Keratinocyte (primary cell): ENCODE measurements at regions not wholly inside any gene's neighbourhood (a gene's known extent, or its start where the extent isn't known, plus 50 kb on each side); places are given as distances from the start of the nearest gene placed in this dataset.

Source experiments
- DNase-seq: peaks from one replicate; pipeline ENCODE4 v3.0.0-alpha.2; 2011; ENCODE audit warnings: low read depth, missing footprints, low spot score
- FAIRE-seq: peaks from 2 replicates; lab custom pipeline; 2011; peaks lifted over from hg19 to GRCh38; lab: Jason Lieb, UNC
- H2AFZ ChIP-seq: 2 replicates; pipeline ENCODE4 v1.6.0; 2012; ENCODE audit warnings: low read length, control low read depth, inconsistent platforms; ENCODE audit not compliant: control insufficient read depth
- H3K27ac ChIP-seq: 2 replicates; pipeline ENCODE4 v1.5.1; 2011; ENCODE audit warnings: low read length; ENCODE audit not compliant: control insufficient read depth, insufficient read depth
- H3K27me3 ChIP-seq: 3 replicates; pipeline ENCODE4 v1.6.0; 2011; ENCODE audit warnings: low read length; ENCODE audit not compliant: control insufficient read depth, insufficient read depth; ENCODE audit errors: extremely low read depth
- H3K36me3 ChIP-seq, 2 experiments: 2 replicates in 1 of 2; 3 replicates in 1 of 2; pipeline ENCODE4 v1.5.1; 2011; ENCODE audit warnings: low read length in 2 of 2, mild to moderate bottlenecking in 1 of 2; ENCODE audit not compliant: control insufficient read depth in 2 of 2, insufficient read depth in 2 of 2; ENCODE audit errors: extremely low read depth in 1 of 2
- H3K4me1 ChIP-seq: 3 replicates; pipeline ENCODE4 v1.5.1; 2011; ENCODE audit warnings: low read length; ENCODE audit not compliant: control insufficient read depth, insufficient read depth; ENCODE audit errors: extremely low read depth
- H3K4me2 ChIP-seq: 3 replicates; pipeline ENCODE4 v1.6.0; 2011; ENCODE audit warnings: low read depth, low read length; ENCODE audit not compliant: control insufficient read depth, insufficient read depth; ENCODE audit errors: extremely low read depth
- H3K4me3 ChIP-seq, 3 experiments: fragments of 200-600 bp in 1 of 3; sonication (generic) in 1 of 3; 2 replicates in 2 of 3; 3 replicates in 1 of 3; pipeline ENCODE4 v1.5.1; 2011 to 2016; ENCODE audit warnings: low read length in 3 of 3, mild to moderate bottlenecking in 3 of 3, control low read depth in 2 of 3, inconsistent platforms in 1 of 3, low read depth in 1 of 3, mixed read lengths in 1 of 3, mixed run types in 1 of 3, moderate library complexity in 1 of 3; ENCODE audit not compliant: control insufficient read depth in 2 of 3, insufficient read depth in 2 of 3; ENCODE audit errors: extremely low read depth in 1 of 3
- H3K79me2 ChIP-seq: 2 replicates; pipeline ENCODE4 v1.6.0; 2012; ENCODE audit warnings: low read length; ENCODE audit not compliant: control insufficient read depth, insufficient read depth
- H3K9ac ChIP-seq: 3 replicates; pipeline ENCODE4 v1.6.0; 2011; ENCODE audit warnings: low read length; ENCODE audit not compliant: control insufficient read depth, insufficient read depth; ENCODE audit errors: extremely low read depth
- H3K9me1 ChIP-seq: 3 replicates; pipeline ENCODE4 v1.6.0; 2011; ENCODE audit warnings: low read length; ENCODE audit not compliant: control insufficient read depth, insufficient read depth; ENCODE audit errors: extremely low read depth
- H3K9me3 ChIP-seq: 2 replicates; pipeline ENCODE4 v1.5.1; 2012; ENCODE audit warnings: low read depth, low read length; ENCODE audit not compliant: control insufficient read depth
- H4K20me1 ChIP-seq: 3 replicates; pipeline ENCODE4 v1.6.0; 2011; ENCODE audit warnings: low read length; ENCODE audit not compliant: control insufficient read depth, insufficient read depth; ENCODE audit errors: extremely low read depth
- EZH2 ChIP-seq: IDR thresholded peaks from one replicate; pipeline ENCODE4 v1.6.1; 2012; ENCODE audit warnings: inconsistent platforms, mild to moderate bottlenecking, low read length, moderate library complexity
- dilution Hi-C: fragments of 300-500 bp; cut with MboI; formaldehyde crosslinking; loops from one replicate; pipeline ENCODE4 v1.7.0; 2020; ENCODE audit warnings: low sequenced_read_pairs; ENCODE audit not compliant: extremely low pct_ligation_motif_present
- TF ChIP-seq, protein P1 (sequence below), 3 experiments: IDR thresholded peaks in 1 of 3; conservative IDR thresholded peaks in 1 of 3; optimal IDR thresholded peaks in 1 of 3; 2 replicates in 2 of 3; 3 replicates in 1 of 3; pipeline versions ENCODE3 to v1.5.1; 2011; ENCODE audit warnings: low read length in 3 of 3, mild to moderate bottlenecking in 3 of 3, moderate library complexity in 2 of 3, control low read depth in 1 of 3, inconsistent platforms in 1 of 3; ENCODE audit not compliant: insufficient read depth in 2 of 3; ENCODE audit errors: extremely low read depth in 1 of 3

DNA sequence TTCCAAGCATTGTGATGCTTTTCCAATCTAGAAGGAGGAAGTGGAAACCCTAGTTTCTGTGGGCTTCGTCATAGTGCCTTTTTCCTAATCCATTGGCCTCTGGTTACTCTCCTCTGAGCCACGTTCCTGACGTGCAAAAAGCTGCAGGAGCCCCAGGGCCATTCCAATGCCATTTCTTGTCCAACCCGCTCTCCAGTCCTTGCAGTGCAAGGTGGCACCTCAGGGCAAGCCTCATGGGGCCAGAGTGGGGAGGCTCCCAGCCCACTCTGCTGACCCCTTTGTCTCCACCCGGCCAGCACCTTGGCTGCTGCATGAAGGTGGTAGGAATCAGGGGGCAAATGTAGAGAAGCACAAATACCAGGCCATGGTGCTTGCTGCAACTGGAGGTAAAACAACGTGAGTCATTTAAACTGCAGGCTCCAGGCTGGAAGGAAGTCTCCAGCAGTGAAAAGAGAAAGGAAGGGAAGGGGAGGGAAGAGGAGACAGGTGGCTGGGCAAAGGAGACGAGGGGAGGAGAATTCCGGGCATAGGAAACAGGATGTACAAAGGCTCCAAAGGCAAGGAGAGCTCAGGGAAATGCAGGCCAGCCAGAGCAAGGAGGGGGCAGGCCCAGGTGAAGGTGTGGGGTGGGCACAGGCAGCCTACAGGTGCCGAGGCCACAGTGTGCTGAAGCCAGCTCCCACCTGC lies 168.2 kb upstream of the TNRC6C start:
- dilution Hi-C loops = no loop called here
- no peaks in the 10 kb centered on the region for H3K4me1 ChIP-seq
- no peaks in the 10 kb centered on the region for H3K36me3 ChIP-seq
- H3K9me3 ChIP-seq = no peaks in the 10 kb centered on the region
- peaks cover 18% of the 10 kb centered on the region for H3K27me3 ChIP-seq
- no peak overlapping the region for H3K27ac ChIP-seq
- DNase-seq (no peak), FAIRE-seq (no peak)
- H4K20me1 ChIP-seq = no peaks in the 10 kb centered on the region
- H3K9me1 ChIP-seq = no peaks in the 10 kb centered on the region
- H3K9ac ChIP-seq = no peak overlapping the region
- no peak overlapping the region for H3K4me3 ChIP-seq
- no peak overlapping the region for H3K4me2 ChIP-seq
- H3K79me2 ChIP-seq = no peaks in the 10 kb centered on the region
- TF ChIP-seq, protein P1, sequence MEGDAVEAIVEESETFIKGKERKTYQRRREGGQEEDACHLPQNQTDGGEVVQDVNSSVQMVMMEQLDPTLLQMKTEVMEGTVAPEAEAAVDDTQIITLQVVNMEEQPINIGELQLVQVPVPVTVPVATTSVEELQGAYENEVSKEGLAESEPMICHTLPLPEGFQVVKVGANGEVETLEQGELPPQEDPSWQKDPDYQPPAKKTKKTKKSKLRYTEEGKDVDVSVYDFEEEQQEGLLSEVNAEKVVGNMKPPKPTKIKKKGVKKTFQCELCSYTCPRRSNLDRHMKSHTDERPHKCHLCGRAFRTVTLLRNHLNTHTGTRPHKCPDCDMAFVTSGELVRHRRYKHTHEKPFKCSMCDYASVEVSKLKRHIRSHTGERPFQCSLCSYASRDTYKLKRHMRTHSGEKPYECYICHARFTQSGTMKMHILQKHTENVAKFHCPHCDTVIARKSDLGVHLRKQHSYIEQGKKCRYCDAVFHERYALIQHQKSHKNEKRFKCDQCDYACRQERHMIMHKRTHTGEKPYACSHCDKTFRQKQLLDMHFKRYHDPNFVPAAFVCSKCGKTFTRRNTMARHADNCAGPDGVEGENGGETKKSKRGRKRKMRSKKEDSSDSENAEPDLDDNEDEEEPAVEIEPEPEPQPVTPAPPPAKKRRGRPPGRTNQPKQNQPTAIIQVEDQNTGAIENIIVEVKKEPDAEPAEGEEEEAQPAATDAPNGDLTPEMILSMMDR (optimal IDR thresholded peaks at IDR 0.05 in 1 of 3, IDR thresholded peaks at IDR 0.05 in 1 of 3, conservative IDR thresholded peaks at IDR 0.05 in 1 of 3; ENCODE audit: extremely low read depth in 1 of 3, insufficient read depth in 2 of 3, low read length in 3 of 3) = no peak
- TF ChIP-seq EZH2 = no peak
- no peak overlapping the region for H2AFZ ChIP-seq

DNA sequence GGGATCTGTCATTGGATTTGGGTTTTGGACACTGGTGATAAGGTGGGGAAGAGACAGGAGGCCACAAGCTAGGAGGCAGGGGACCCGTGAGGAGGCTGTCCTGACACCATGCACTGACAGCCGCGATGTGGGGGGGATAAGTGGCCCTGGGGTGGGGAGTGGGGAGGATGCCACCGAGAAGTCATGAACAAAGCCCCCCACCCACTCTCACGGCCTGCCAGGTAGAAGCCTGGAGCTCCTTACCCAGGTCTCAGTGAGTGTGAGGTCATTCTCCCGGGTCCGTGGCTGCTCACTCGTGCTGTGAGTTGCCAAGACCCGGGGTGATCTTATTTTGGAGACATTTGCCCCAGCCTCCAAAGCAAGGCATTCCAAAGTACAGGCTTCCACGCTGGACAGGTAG lies 165.9 kb upstream of the TNRC6C start:
- no peaks in the 10 kb centered on the region for H3K36me3 ChIP-seq
- no peaks in the 10 kb centered on the region for H3K79me2 ChIP-seq
- no peaks in the 10 kb centered on the region for H3K4me1 ChIP-seq
- H3K27me3 ChIP-seq = peaks cover 25% of the 10 kb centered on the region
- H2AFZ ChIP-seq = no peak overlapping the region
- no peak overlapping the region for H3K9ac ChIP-seq
- H3K4me2 ChIP-seq = no peak overlapping the region
- no peak overlapping the region for H3K27ac ChIP-seq
- dilution Hi-C loops = no loop called here
- no peak for FAIRE-seq
- no peaks in the 10 kb centered on the region for H3K9me3 ChIP-seq
- H4K20me1 ChIP-seq = no peaks in the 10 kb centered on the region
- DNase-seq = no peak
- no peak overlapping the region for H3K4me3 ChIP-seq
- TF ChIP-seq EZH2 = no peak
- TF ChIP-seq, protein P1 (optimal IDR thresholded peaks at IDR 0.05 in 1 of 3, IDR thresholded peaks at IDR 0.05 in 1 of 3, conservative IDR thresholded peaks at IDR 0.05 in 1 of 3; ENCODE audit: extremely low read depth in 1 of 3, insufficient read depth in 2 of 3, low read length in 3 of 3) = no peak
- H3K9me1 ChIP-seq = no peaks in the 10 kb centered on the region
